ENCODE measurements at regions not wholly inside any gene's neighbourhood (a gene's known extent, or its start where the extent isn't known, plus 50 kb on each side); places are given as distances from the start of the nearest gene placed in this dataset.
"Not testable (repeated sequence)": the region's sequence is repeated elsewhere in the genome, so short reads cannot be mapped to it uniquely, and the experiment has no call there.

DNA sequence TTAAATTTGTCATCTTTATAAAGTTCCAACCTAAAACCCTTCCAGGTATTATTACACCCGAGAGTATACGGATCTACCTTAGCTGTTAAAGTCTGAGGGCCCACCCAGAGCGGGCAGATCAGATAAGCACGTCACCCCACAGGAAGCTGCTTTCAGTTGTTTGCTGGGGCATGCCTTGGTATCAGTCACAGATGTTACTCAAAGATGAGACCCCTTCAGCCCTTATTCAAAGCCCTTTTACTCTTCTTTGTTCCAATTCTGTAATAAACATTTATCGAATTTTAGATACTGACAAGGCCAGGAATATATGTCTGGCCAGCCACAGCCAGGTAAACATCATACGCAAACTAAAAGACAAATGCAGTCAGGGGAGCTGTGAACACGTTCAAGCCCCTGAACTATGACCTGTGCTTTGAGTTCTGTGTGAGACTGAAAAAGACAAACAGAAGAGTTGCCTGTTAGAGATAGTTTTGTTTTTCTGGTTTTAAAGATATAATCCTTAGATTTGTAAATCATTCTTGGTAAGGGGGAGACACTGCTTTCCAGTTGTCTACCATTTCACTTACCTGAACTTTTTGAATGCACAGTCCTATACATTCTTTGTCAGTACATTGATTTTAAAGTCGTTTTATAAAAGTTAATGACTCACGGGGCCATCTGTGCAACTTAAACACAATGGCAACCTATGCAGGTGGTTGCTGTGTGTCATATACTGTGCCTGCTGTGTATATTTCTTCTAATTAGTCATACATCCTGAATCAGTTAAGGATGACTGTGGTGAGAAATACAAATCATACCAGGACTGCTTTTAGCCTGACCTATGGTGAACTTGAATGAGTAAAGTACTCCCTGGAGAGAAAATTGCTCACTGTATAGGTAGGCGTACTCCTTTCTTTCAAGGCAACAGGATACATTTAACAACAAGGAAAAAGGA, 100.5 kb upstream of the ITPRID2 start:
- peak; percentile 94 for DNase-seq (ENCODE audit: low spot score)

DNA sequence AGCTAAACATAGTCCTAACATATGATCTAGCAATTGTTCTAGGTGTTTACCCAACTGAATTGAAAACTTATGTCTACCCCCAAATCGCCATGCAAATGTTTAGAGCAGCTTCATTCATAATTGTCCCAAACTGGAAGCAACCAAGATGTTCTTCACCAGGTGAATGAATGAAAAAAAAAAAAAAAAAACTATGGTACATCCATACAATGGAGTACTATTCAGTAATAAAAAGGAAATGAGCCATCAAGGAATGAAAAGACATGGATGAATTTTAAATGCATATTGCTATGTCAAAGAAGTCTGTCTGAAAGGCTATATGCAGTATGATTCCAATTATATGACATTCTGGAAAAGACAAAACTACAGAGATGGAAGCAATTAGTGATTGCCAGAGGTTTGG, 98.6 kb upstream of the ITPRID2 start:
- no peak for DNase-seq (ENCODE audit: low spot score)

DNA sequence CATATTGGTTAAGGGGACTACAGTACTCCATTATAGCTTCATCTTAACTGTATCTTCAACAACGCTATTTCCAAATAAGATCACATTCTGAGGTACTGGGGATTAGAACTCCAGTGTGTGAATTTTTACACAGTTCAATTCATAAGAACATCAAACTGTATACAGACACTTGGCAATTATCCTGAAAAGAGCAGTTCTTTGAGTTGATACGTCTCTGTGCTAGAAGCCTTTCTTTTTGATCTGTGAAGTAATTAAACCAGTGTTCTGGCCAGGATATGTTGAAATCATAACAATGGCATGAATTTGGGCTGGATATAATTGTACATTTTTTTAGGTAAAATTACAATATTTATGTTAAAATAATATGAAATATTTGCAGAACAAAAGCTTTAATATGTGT, 93.5 kb upstream of the ITPRID2 start:
- DNase-seq (ENCODE audit: low spot score), result no peak

DNA sequence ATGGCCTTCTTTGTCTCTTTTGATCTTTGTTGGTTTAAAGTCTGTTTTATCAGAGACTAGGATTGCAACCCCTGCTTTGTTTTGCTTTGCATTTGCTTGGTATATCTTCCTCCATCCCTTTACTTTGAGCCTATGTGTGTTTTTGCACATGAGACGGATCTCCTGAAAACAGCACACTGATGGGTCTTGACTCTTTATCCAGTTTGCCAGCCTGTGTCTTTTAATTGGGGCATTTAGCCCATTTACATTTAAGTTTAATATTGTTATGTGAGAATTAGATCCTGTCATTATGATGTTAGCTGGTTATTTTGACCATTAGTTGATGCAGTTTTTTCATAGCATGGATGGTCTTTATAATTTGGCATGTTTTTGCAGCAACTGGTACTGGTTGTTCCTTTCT, 89.2 kb upstream of the ITPRID2 start:
- not testable (repeated sequence) for DNase-seq (ENCODE audit: low spot score)

DNA sequence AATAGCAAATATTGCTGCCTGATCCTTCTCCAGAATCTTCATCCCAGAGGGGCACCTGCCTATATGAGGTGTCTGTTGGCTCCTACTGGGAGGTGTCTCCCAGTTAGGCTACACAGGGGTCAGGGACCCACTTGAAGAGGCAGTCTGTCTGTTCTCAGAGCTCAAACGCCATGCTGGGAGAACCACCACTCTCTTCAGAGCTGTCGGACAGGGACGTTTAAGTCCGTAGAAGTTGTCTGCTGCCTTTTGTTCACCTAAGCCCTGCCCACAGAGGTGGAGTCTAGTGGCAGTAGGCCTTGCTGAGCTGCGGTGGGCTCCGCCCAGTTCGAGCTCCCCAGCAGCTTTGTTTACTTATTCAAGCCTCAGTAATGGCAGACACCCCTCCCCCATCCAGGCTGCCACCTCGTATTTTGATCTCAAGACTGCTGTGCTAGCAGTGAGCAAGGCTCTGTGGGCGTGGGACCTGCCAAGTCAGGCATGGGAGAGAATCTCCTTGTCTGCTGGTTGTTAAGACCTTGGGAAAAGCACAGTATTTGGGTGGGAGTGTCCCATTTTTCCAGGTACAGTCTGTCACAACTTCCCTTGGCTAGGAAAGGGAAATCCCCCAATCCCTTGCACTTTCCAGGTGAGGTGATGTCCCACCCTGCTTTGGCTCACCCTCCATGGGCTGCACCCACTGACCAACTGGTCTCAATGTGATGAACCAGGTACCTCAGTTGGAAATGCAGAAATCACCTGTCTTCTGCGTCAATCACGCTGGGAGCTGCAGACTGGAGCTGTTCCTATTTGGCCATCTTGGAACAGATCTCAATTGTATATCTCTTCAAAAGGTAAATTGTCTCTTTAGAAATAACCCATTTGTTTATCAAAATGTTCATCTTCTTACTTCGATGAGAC, 87.4 kb upstream of the ITPRID2 start:
- DNase-seq (ENCODE audit: low spot score), result peak; percentile 20

DNA sequence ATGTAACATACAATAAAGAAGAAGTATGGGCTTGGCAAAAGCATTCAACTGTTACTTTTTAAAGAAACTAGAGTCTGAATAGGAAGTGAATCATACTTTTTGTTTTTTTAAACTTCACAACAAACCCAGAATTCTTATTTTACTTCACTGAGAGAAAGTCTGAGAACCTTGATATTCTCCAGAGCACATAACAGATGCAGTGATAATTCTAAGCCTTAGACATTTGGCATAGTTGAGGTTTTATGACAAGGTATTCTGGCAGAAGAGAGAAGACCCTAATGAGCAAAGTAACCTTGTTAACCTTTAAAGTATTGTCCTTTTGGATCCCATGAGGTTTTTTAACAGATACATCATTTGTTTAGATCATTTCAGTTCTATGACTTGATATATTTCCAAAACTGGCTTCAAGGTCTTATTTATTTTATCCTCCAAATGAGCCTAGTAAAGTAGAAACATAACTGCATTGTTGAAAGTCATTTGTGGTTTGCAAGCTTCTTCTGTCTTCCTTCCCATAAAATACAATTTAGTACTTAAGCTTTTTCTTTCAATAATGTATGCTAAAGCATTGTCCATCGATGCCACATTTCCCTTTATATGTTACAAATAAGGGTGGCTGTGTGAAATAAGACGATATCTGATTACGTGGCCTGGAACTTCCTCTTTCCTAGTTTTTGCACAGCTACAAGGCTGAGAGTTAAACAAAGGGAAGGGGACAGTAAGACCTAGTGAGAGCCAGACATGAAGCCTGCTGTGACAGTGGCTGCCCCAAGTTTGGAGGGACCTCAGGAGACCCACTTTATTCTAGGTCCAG, 86.1 kb upstream of the ITPRID2 start:
- DNase-seq (ENCODE audit: low spot score), result peak; percentile 13

DNA sequence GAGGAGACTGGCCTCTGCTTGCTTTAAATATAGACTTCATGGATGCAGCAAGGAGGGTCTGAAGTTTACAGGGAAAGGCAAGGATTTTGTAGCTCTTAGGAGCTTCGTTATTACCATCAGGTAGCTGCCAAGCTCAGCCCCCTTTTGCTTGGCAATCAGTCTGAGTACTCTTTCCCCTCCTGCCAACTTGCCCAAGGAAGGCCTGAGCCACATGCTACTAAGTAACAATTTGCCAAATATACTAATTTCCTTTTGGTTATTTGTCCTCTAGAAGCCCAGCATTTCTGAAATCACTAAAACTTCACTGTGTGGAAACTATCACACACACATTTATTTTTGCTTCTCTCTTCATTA, 85.5 kb upstream of the ITPRID2 start:
- no peak for DNase-seq (ENCODE audit: low spot score)

DNA sequence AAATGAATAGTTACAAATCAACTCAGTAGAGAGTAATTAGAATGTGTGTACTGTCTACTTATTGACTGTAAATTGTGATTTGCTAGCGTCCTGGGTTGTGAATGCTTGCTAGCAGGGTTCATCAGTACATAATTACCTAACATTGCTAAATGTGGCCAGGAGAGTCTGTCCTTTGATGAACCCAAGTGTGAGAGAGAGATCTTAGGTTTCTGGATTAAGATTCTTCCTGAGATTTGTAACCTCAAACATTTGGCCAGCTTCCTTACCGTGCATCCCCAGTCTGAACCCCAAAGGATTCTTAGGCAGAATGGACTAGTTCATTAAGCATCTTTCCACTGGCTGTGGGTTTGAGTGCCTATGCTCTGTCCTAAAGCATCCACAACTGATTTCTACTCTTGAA, 84.0 kb upstream of the ITPRID2 start:
- no peak for DNase-seq (ENCODE audit: low spot score)

DNA sequence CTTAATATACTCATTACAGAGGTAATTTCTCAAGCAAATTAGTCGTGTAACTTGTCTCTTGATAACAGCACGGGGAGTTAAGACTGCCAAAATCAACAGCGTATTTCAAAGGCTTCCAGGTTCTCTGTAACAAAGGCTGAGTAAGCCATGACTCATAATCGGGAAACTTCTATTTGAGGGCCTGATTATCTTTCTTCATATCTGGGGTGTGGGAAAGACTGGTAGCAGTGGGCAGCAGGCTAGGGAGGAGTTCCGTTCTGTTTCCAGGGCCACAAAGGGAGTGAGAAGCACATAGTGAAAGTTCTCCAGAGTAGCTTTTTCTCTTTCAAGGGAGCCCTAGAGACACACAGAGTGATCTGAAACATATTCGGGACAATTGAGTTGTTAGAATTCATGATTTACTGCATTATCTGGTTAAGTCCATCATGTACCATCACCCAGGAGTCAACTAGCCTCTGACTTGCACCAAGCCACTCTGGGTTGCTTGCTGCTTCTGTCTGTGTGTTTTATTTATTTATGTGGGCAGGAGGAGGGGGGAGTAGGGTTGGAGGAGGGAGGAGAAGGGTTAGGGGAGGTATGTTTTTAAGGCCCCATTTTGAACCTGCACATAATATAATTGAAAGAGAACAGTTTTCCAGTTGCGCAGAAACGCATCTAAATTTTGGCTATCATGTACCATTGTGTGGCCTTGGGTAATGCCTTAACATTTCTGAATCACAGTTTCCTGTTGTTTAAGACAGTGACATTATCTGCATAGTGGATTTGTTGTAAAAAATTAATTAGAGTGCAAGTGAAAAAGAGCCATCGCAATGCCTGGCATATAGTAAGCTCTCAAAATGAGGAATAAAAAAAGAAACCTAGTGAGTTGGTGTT, 80.5 kb upstream of the ITPRID2 start:
- peak; percentile 85 for DNase-seq (ENCODE audit: low spot score)

DNA sequence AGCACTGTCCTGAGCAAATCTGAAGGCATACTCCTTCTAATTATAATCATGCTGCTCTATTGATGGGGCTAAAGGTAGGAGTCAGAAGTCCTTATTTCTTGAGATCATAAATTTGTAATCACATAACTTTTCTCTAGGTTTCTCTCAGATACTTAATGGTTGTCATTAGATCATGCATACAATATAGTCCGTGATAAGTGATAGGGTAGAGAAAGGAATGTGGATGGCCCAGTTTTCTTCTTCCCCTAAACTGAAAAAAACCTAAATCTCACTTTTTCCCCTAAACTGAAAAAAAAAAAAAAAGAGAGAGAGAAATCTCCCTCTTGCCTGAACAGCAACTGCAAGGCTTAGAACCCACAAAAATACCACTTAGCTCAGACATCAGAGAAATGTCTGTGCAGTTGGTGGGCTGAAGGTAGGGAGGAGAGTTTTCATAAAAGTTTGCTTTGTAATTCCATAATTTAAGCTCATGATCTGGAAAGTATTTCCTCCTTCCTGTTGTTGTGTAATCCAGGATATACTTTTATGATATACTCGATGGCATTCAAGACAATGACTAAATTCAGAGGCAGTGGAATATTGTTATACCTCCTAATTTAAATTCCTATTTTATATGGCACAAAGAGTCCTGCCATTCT, 79.3 kb upstream of the ITPRID2 start:
- DNase-seq (ENCODE audit: low spot score), result no peak

DNA sequence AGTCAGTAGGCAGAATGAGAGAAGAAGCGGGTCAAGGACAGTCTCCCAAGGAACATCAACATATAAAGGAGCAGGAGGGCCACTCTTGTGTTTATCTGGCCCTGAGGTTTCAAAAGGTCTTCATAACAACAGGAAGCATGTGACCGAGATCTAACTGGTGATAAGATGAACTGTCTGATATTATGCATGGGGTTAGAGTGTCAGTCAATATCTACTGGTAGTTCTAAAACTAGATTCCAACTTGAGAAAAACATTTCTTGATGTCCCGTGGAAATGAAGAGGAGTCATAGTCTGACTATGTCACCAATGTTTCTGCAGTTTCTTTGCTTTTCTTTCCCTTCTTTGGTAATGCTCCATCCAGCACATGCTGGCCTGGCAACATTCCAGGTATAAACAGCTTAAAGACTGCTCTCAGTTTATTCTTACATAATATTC, 77.5 kb upstream of the ITPRID2 start:
- peak; percentile 25 for DNase-seq (ENCODE audit: low spot score)

DNA sequence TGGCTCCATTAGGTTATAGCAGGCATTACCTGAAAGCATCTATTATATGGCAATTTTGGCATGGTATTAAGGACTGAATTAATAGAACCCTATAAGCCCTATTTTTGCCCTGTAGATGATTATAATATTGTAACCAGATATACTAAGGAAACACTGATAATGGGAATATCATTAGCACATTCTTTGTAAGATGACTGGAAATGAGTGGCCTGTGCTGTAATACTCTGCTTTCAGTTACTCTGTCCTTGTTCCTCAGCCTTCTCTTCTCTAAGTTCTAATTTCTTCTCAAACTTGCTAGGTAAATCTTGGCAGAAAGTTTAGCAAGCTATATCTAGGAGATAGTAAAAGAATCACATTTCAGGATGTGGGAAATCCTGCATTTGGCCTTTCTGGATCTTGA, 74.0 kb upstream of the ITPRID2 start:
- no peak for DNase-seq (ENCODE audit: low spot score)

DNA sequence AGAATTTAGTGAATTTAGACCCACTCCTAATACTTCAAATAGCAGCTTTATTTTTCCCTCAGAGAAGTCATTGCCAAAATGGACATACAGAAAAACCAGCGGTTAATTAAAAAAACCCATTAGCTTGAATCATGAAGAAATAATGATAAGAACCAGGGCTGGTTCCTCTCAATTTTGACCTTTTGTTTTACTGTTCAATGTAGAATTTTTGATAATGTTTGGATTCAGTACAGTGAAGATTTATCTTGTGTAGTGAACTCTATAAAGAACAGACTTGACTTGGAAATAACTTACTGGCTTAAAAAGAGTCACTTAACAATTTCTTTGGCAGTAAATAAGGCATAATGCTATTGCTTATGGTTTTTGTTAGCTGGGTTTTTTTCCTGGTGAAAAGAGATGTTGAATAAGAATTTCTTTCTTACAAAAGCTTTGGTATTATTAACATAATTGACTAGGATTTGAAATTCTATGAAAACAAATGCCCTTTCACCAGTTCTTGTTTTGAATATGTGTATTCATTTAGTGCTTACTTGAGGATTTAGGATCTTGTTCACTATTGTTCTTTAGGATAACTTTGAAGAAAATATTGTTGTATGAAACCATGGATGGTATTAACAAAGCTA, 73.4 kb upstream of the ITPRID2 start:
- no peak for DNase-seq (ENCODE audit: low spot score)

DNA sequence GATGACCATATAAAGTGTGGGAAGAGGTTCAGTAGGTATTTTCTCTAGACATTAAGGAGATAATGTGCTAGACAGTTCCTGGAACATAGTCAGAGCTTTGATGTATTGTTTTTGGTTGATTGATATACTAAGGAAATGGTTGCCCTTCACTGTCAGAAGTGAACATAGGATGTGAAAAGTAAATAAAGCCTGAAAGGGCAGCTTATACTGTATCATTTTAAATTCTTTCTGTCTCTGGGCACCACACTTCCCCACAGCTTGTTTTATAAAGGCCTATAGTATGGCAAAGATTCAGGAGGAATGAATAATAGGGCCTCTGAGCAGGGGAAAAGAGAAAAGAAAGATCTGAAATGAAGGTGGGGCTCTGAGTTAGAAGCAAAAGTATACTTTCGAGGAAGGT, 72.7 kb upstream of the ITPRID2 start:
- DNase-seq (ENCODE audit: low spot score), result no peak

DNA sequence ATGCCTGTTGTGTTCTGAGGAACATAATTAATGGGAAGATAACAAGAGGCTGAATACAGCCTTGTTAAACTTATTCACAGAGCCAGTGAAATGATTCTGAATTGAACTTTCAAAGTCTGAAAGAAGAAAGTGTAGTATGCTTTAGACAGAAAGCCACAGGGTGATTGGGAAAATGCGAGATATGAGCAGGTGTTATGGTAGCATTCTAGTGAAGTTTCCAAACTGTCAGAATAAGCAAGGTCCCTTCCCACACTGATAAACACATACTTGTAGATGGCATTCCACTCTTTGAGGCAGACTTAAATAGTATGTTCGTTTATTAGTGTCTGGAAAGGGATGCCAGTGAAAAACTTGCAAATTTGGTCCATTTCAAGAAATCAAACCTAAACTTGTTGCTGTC, 70.5 kb upstream of the ITPRID2 start:
- DNase-seq (ENCODE audit: low spot score), result no peak

DNA sequence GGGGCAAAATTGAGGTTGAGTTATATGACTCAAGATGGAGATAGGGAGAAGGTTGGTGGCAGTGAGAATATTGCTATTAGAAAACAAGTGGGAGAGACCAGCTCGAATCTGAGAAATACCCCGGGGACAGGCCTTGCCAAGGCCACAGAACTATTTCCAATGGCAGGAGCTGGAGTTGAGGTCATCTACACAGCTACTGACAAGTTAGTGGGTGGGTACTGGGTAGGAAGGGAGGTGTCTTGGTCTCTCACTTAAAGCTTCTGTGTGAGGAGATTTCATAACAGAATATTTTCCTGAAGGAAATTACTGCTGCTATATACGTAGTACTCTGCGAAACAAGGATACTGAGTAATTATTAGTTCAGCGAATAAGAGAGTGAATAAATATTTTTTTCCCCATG, 69.4 kb upstream of the ITPRID2 start:
- DNase-seq (ENCODE audit: low spot score), result no peak

DNA sequence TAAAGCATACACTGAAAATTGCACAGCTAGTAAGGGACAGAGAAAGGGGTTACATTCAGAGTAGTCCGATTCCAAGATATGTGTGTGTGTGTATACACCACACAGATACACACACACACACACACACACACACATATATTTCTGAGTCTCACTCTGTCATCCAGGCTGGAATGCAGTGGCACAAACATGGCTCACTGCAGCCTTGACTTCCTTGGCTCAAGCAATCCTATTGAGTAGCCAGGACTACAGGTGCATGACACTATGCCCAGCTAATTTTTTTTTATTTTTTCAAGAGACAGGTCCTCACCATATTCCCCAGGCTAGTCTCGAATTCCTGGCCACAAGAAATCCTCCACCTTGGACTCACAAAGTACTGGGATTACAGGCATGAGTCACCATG, 68.1 kb upstream of the ITPRID2 start:
- no peak for DNase-seq (ENCODE audit: low spot score)

DNA sequence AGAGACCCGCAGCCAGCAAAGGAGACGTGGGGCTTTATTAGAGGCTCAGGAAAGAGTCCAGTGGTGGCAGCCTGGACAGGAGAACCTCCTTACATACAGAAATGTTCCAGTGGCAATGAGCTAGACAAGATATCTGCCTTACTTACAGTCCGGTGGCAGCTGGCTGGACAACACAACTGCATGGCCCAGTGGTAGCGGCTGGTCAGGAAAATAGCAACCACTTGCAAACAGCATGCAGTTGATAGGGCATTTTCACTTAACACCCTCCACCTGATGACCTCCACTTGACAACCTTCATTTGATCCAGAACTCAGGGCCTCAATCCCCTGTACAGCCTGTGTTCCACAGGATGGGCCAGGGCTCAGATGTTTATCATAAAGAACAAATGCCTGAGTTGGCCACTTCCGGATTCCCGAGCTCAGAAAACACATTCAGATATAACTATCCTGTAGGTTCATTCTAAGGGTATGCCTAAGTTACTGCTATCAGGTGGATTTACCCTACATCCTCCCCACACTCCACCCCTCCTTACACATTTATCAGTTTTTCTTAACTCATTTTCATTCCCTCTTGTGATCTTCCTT, 63.3 kb upstream of the ITPRID2 start:
- DNase-seq (ENCODE audit: low spot score), result no peak

DNA sequence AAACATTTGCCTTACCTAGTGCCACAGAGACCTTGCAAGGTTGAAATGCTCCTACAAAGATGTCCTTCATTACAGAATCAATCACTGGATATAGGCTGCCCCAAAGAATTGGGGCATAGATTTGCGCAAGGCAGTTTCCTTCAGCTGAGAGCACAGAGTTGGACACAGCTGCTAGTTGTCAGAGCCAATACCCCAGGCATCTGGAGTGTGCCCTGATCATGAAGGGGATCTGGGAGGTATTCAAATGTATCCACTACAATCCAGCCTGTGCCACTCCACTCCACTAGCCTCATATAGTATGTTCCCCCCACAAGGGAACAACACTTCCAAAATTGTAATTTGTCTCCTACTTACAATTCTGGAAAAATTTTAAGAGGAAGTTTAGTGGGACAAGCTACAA, 62.3 kb upstream of the ITPRID2 start:
- no peak for DNase-seq (ENCODE audit: low spot score)

DNA sequence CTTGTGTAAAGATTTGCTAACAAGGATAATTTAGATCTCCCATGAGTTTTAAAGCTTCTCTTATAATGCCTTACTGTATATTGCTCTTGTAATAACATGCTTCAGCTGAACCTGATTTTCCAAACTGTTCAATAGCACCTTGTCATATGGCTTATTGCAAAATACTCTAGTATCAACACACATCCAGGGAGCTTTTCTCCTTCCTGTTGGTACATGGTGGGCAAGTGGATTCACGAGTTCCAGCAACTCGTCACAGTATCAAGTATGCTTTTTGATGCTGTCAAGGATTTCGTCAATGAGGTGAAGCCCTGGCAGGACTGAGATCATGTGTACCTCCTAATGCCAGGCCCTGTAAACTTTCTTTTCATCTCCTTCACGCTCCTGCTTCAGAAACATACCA, 59.5 kb upstream of the ITPRID2 start:
- DNase-seq (ENCODE audit: low spot score), result no peak

Measured in H4 (cell line).